Mesenchymal stem cell (in vitro differentiated cells and primary cell): ENCODE measurements at regions not wholly inside any gene's neighbourhood (a gene's known extent, or its start where the extent isn't known, plus 50 kb on each side); places are given as distances from the start of the nearest gene placed in this dataset.

ENCODE experiments used
- DNase-seq: peaks from one replicate; pipeline ENCODE4 v3.0.0-alpha.2; 2013
- H2AFZ ChIP-seq: one replicate; pipeline ENCODE4 v1.6.1; 2013; ENCODE audit warnings: low read depth, mild to moderate bottlenecking, control low read depth, inconsistent platforms, low read length, moderate library complexity
- H2AK5ac ChIP-seq: 2 replicates; pipeline ENCODE4 v1.6.1; 2013; ENCODE audit warnings: low read length, moderate library complexity, mild to moderate bottlenecking, inconsistent platforms; ENCODE audit not compliant: severe bottlenecking
- H2BK120ac ChIP-seq: one replicate; pipeline ENCODE4 v1.6.1; 2013; ENCODE audit warnings: low read depth, mild to moderate bottlenecking, inconsistent platforms, low read length, moderate library complexity
- H2BK12ac ChIP-seq, 2 experiments: one replicate each; pipeline ENCODE4 v1.6.1; 2013; ENCODE audit warnings: inconsistent platforms in 2 of 2, low read length in 2 of 2, mild to moderate bottlenecking in 2 of 2, moderate library complexity in 2 of 2, control low read depth in 1 of 2
- H2BK15ac ChIP-seq: one replicate; pipeline ENCODE4 v1.6.1; 2013; ENCODE audit warnings: mild to moderate bottlenecking, low read depth, inconsistent platforms; ENCODE audit not compliant: poor library complexity, severe bottlenecking
- H2BK5ac ChIP-seq: 2 replicates; pipeline ENCODE4 v1.6.1; 2013; ENCODE audit warnings: low read depth, mild to moderate bottlenecking, low read length, control low read depth, inconsistent platforms; ENCODE audit not compliant: poor library complexity, severe bottlenecking
- H3K14ac ChIP-seq, 2 experiments: one replicate each; pipeline ENCODE4 v1.6.1; 2013; ENCODE audit warnings: inconsistent platforms in 2 of 2, low read length in 2 of 2, control low read depth in 1 of 2, mild to moderate bottlenecking in 1 of 2, moderate library complexity in 1 of 2
- H3K18ac ChIP-seq, 2 experiments: one replicate each; pipeline ENCODE4 v1.6.1; 2013; ENCODE audit warnings: inconsistent platforms in 2 of 2, low read length in 2 of 2, control low read depth in 1 of 2, low read depth in 1 of 2, mild to moderate bottlenecking in 1 of 2
- H3K23ac ChIP-seq, 2 experiments: one replicate each; pipeline ENCODE4 v1.6.1; 2013; ENCODE audit warnings: inconsistent platforms in 2 of 2, low read length in 2 of 2, mild to moderate bottlenecking in 2 of 2, moderate library complexity in 2 of 2, control low read depth in 1 of 2
- H3K27ac ChIP-seq: 2 replicates; pipeline ENCODE4 v1.5.1; 2013; ENCODE audit warnings: mild to moderate bottlenecking, moderate library complexity, low read length, control low read depth, inconsistent platforms; ENCODE audit not compliant: poor library complexity, severe bottlenecking
- H3K27me3 ChIP-seq, 2 experiments: 2 replicates each; pipeline versions ENCODE4 v1.6.1 to v1.7.0; 2013; ENCODE audit warnings: low read length in 2 of 2, mild to moderate bottlenecking in 2 of 2, moderate library complexity in 2 of 2, control low read depth in 1 of 2, inconsistent platforms in 1 of 2; ENCODE audit not compliant: control insufficient read depth in 1 of 2, insufficient read depth in 1 of 2
- H3K36me3 ChIP-seq, 2 experiments: 2 replicates each; pipeline versions ENCODE4 v1.6.1 to v1.7.0; 2013; ENCODE audit warnings: low read length in 2 of 2, control low read depth in 1 of 2, inconsistent platforms in 1 of 2, low read depth in 1 of 2, mild to moderate bottlenecking in 1 of 2; ENCODE audit not compliant: insufficient read depth in 2 of 2, control insufficient read depth in 1 of 2
- H3K4ac ChIP-seq, 2 experiments: one replicate each; pipeline ENCODE4 v1.6.1; 2013; ENCODE audit warnings: inconsistent platforms in 2 of 2, low read length in 2 of 2, mild to moderate bottlenecking in 2 of 2, moderate library complexity in 2 of 2, control low read depth in 1 of 2, low read depth in 1 of 2
- H3K4me1 ChIP-seq: 2 replicates; pipeline ENCODE4 v1.6.1; 2013; ENCODE audit warnings: low read depth, low read length, control low read depth; ENCODE audit not compliant: control insufficient read depth, insufficient read depth
- H3K4me2 ChIP-seq: 2 replicates; pipeline ENCODE4 v1.6.1; 2013; ENCODE audit warnings: low read length, mild to moderate bottlenecking, inconsistent platforms; ENCODE audit not compliant: poor library complexity, severe bottlenecking
- H3K4me3 ChIP-seq, 2 experiments: 2 replicates each; pipeline versions ENCODE4 v1.5.1 to v1.7.0; 2013; ENCODE audit warnings: low read length in 2 of 2, mild to moderate bottlenecking in 2 of 2, control low read depth in 1 of 2, low read depth in 1 of 2; ENCODE audit not compliant: insufficient read depth in 1 of 2
- H3K79me1 ChIP-seq: replicated peaks from 2 replicates; pipeline ENCODE4 v1.6.1; 2013; ENCODE audit warnings: mild to moderate bottlenecking, control low read depth, low read length, inconsistent platforms; ENCODE audit not compliant: poor library complexity, severe bottlenecking
- H3K9ac ChIP-seq: 2 replicates; pipeline ENCODE4 v1.7.0; 2013; ENCODE audit warnings: mild to moderate bottlenecking, low read length, moderate library complexity
- H3K9me3 ChIP-seq: 2 replicates; pipeline ENCODE4 v1.7.0; 2013; ENCODE audit warnings: mild to moderate bottlenecking, low read length; ENCODE audit not compliant: control insufficient read depth
- H4K8ac ChIP-seq: one replicate; pipeline ENCODE4 v1.6.1; 2013; ENCODE audit warnings: inconsistent platforms, mild to moderate bottlenecking, low read length, moderate library complexity
- H4K91ac ChIP-seq: one replicate; pipeline ENCODE4 v1.6.1; 2013; ENCODE audit warnings: mild to moderate bottlenecking, low read length, inconsistent platforms
- WGBS: methylation state at CpG from one replicate; pipeline ENCODE4 v1.1.7; 2013; ENCODE audit warnings: mixed read lengths; 5-methylcytosine and 5-hydroxymethylcytosine counted together

- H2BK15ac ChIP-seq = no peak overlapping the region
- no peak overlapping the region for H3K27ac ChIP-seq
- WGBS = 80% methylated on average over 6 of the region's 7 CpGs
- no peaks in the 10 kb centered on the region for H3K27me3 ChIP-seq
- no peak overlapping the region for H2BK12ac ChIP-seq
- no peak overlapping the region for H3K4me3 ChIP-seq
- no peak overlapping the region for H4K8ac ChIP-seq
- no peak overlapping the region for H2AK5ac ChIP-seq
- DNase-seq = no peak
- H3K4ac ChIP-seq = no peak overlapping the region
- no peak overlapping the region for H2BK120ac ChIP-seq
- H3K4me2 ChIP-seq = no peak overlapping the region
- no peaks in the 10 kb centered on the region for H3K4me1 ChIP-seq
- H3K79me1 ChIP-seq = no peaks in the 10 kb centered on the region
- H3K9me3 ChIP-seq = peaks cover 18% of the 10 kb centered on the region
- H3K36me3 ChIP-seq = no peaks in the 10 kb centered on the region
- no peak overlapping the region for H3K14ac ChIP-seq
- H3K18ac ChIP-seq = no peak overlapping the region
- H3K9ac ChIP-seq = no peak overlapping the region
- no peak overlapping the region for H4K91ac ChIP-seq
- H3K23ac ChIP-seq = no peak overlapping the region
- H2BK5ac ChIP-seq = no peak overlapping the region
- no peak overlapping the region for H2AFZ ChIP-seq
Measured at GRCh38 chr22:47588578-47588960, 826.1 kb downstream of the TBC1D22A start.

GRCh38 chr22:47587861-47588577 is 825.6 kb downstream of the TBC1D22A start:
- H2AFZ ChIP-seq = no peak overlapping the region
- H3K9ac ChIP-seq = no peak overlapping the region
- no peak overlapping the region for H3K4me3 ChIP-seq
- no peak overlapping the region for H2AK5ac ChIP-seq
- no peak overlapping the region for H3K23ac ChIP-seq
- H2BK5ac ChIP-seq = no peak overlapping the region
- H3K4me1 ChIP-seq = no peaks in the 10 kb centered on the region
- no peak overlapping the region for H2BK15ac ChIP-seq
- H3K79me1 ChIP-seq = no peaks in the 10 kb centered on the region
- H4K91ac ChIP-seq = no peak overlapping the region
- H3K4me2 ChIP-seq = no peak overlapping the region
- H2BK12ac ChIP-seq = no peak overlapping the region
- WGBS = 48% methylated on average over 9 of the region's 9 CpGs
- no peak overlapping the region for H3K27ac ChIP-seq
- no peak overlapping the region for H3K18ac ChIP-seq
- H3K4ac ChIP-seq = no peak overlapping the region
- H3K9me3 ChIP-seq = peaks cover 21% of the 10 kb centered on the region
- no peaks in the 10 kb centered on the region for H3K36me3 ChIP-seq
- H4K8ac ChIP-seq = no peak overlapping the region
- no peaks in the 10 kb centered on the region for H3K27me3 ChIP-seq
- H3K14ac ChIP-seq = no peak overlapping the region
- H2BK120ac ChIP-seq = no peak overlapping the region
- no peak for DNase-seq

- Histone ChIP-seq H2BK12ac (no peak overlapping the region), H3K4me2 (no peak overlapping the region), H3K23ac (no peak overlapping the region), H3K27me3 (no peaks in the 10 kb centered on the region), H3K4me1 (no peaks in the 10 kb centered on the region), H3K4ac (no peak overlapping the region), H3K27ac (no peak overlapping the region), H2BK120ac (no peak overlapping the region), H4K8ac (no peak overlapping the region), H3K36me3 (no peaks in the 10 kb centered on the region), H3K79me1 (no peaks in the 10 kb centered on the region), H3K9me3 (peaks cover 22% of the 10 kb centered on the region), H3K9ac (no peak overlapping the region), H2AFZ (no peak overlapping the region), H3K4me3 (no peak overlapping the region), H2BK15ac (no peak overlapping the region), H3K18ac (no peak overlapping the region), H2BK5ac (no peak overlapping the region), H4K91ac (no peak overlapping the region), H3K14ac (no peak overlapping the region), H2AK5ac (no peak overlapping the region)
- no peak for DNase-seq
- 65% methylated on average over 7 of the region's 7 CpGs for WGBS
Measured at GRCh38 chr22:47587361-47587760, 824.9 kb downstream of the TBC1D22A start.

DNA sequence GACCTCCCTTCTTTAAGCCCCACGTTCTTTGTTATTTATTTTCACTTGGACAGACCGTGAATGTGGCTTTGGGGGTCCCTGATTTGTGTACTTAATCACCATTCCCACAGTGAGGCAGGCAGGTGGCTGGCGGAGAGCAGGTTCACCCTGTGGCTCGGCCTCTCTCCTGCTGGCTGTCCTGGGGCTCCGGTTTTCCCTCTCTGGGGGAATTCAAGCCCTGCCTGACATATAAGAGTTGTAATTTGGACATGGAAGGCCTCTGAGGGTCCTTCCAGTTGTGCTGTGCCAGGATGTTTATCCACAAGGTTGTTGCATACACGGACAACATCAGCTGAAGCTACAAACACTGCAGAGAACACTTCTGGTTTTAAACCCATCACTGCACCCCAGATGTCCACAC is 824.5 kb downstream of the TBC1D22A start:
- Histone ChIP-seq H3K14ac (no peak overlapping the region), H2BK12ac (no peak overlapping the region), H2AFZ (no peak overlapping the region), H3K4me2 (no peak overlapping the region), H2BK15ac (no peak overlapping the region), H2BK120ac (no peak overlapping the region), H2BK5ac (no peak overlapping the region), H3K79me1 (no peaks in the 10 kb centered on the region), H4K8ac (no peak overlapping the region), H3K27me3 (no peaks in the 10 kb centered on the region), H3K9me3 (peaks cover 22% of the 10 kb centered on the region), H3K23ac (no peak overlapping the region), H2AK5ac (no peak overlapping the region), H3K4me1 (no peaks in the 10 kb centered on the region), H3K4me3 (no peak overlapping the region), H3K4ac (no peak overlapping the region), H3K9ac (no peak overlapping the region), H4K91ac (no peak overlapping the region), H3K18ac (no peak overlapping the region), H3K36me3 (no peaks in the 10 kb centered on the region), H3K27ac (no peak overlapping the region)
- 39% methylated on average over 6 of the region's 6 CpGs for WGBS
- DNase-seq = no peak
